Endothelial cell of umbilical vein (primary cell): ENCODE measurements at regions not wholly inside any gene's neighbourhood (a gene's known extent, or its start where the extent isn't known, plus 50 kb on each side); places are given as distances from the start of the nearest gene placed in this dataset.

Experiments
- BruUV-seq: library from RNA; stranded (reverse); fragments of 400-500 nt; replicated peaks from 2 replicates; lab custom pipeline; 2021; lab: Mats Ljungman, UMichigan
- CTCF ChIA-PET: fragments of 300-600, 350-600 bp; sonication (Branson Sonifier 250); formaldehyde crosslinking; loops from one replicate; lab custom pipeline; 2021; ENCODE audit warnings: antibody characterized with exemption, inconsistent platforms; lab: Charles Lee
- POLR2A ChIA-PET: fragments of 300-600, 350-600 bp; sonication (Branson Sonifier 250); formaldehyde crosslinking; loops from one replicate; lab custom pipeline; 2021; ENCODE audit warnings: antibody characterized with exemption, inconsistent platforms; lab: Charles Lee
- DNase-seq: peaks from one replicate; pipeline ENCODE4 v3.0.0-alpha.2; 2011; ENCODE audit warnings: low read depth, low spot score
- FAIRE-seq: peaks from 2 replicates; lab custom pipeline; 2011; peaks lifted over from hg19 to GRCh38; lab: Jason Lieb, UNC
- H2AFZ ChIP-seq: 2 replicates; pipeline ENCODE4 v1.6.0; 2012; ENCODE audit warnings: low read depth, low read length, control low read depth, inconsistent platforms
- H3K27ac ChIP-seq: 2 replicates; pipeline ENCODE4 v1.5.1; 2011; ENCODE audit warnings: low read depth, mild to moderate bottlenecking, control low read depth, low read length, moderate library complexity; ENCODE audit not compliant: insufficient read depth
- H3K27me3 ChIP-seq, 2 experiments: 2 replicates each; pipeline versions ENCODE4 v1.6.0 to v1.6.1; 2011; ENCODE audit warnings: low read length in 2 of 2, mixed read lengths in 1 of 2; ENCODE audit not compliant: control insufficient read depth in 2 of 2, insufficient read depth in 2 of 2
- H3K36me3 ChIP-seq, 2 experiments: 2 replicates in 1 of 2; 3 replicates in 1 of 2; pipeline ENCODE4 v1.5.1; 2011; ENCODE audit warnings: low read length in 2 of 2, mild to moderate bottlenecking in 1 of 2, moderate library complexity in 1 of 2; ENCODE audit not compliant: control insufficient read depth in 2 of 2, insufficient read depth in 2 of 2; ENCODE audit errors: extremely low read depth in 1 of 2
- H3K4me1 ChIP-seq: 3 replicates; pipeline ENCODE4 v1.5.1; 2011; ENCODE audit warnings: mild to moderate bottlenecking, low read length; ENCODE audit not compliant: control insufficient read depth, insufficient read depth; ENCODE audit errors: extremely low read depth
- H3K4me2 ChIP-seq: 2 replicates; pipeline ENCODE4 v1.6.1; 2011; ENCODE audit warnings: low read length, control low read depth, mixed read lengths; ENCODE audit not compliant: insufficient read depth
- H3K4me3 ChIP-seq, 3 experiments: fragments of 200-600 bp in 1 of 3; sonication (generic), shearing (Covaris generic) in 1 of 3; replicated peaks in 1 of 3; 2 replicates each; pipeline ENCODE4 v1.5.1; 2011 to 2016; ENCODE audit warnings: control low read depth in 3 of 3, low read length in 3 of 3, mild to moderate bottlenecking in 2 of 3, inconsistent platforms in 1 of 3, low read depth in 1 of 3, moderate library complexity in 1 of 3; ENCODE audit not compliant: insufficient read depth in 1 of 3
- H3K79me2 ChIP-seq: 2 replicates; pipeline ENCODE4 v1.6.0; 2012; ENCODE audit warnings: low read length, inconsistent platforms; ENCODE audit not compliant: control insufficient read depth, insufficient read depth
- H3K9ac ChIP-seq: replicated peaks from 2 replicates; pipeline ENCODE3; 2011; ENCODE audit warnings: low read length, control low read depth; ENCODE audit not compliant: insufficient read depth; ENCODE audit errors: extremely low read depth
- H3K9me1 ChIP-seq: replicated peaks from 3 replicates; pipeline ENCODE4 v1.6.0; 2011; ENCODE audit warnings: mild to moderate bottlenecking, low read length; ENCODE audit not compliant: control insufficient read depth, insufficient read depth; ENCODE audit errors: extremely low read depth
- H3K9me3 ChIP-seq: replicated peaks from 2 replicates; pipeline ENCODE4 v1.5.1; 2012; ENCODE audit warnings: low read length, inconsistent platforms; ENCODE audit not compliant: control insufficient read depth, insufficient read depth
- H4K20me1 ChIP-seq: replicated peaks from 2 replicates; pipeline ENCODE3; 2011; ENCODE audit warnings: mild to moderate bottlenecking, low read length; ENCODE audit not compliant: control insufficient read depth, insufficient read depth; ENCODE audit errors: extremely low read depth
- CTCF ChIP-seq, 2 donors: IDR thresholded peaks; 1 replicate in 1 of 2; 2 replicates in 1 of 2; pipeline ENCODE4 v1.5.1; 2011; ENCODE audit warnings: low read length in 2 of 2, mild to moderate bottlenecking in 2 of 2, moderate library complexity in 2 of 2, control low read depth in 1 of 2, inconsistent platforms in 1 of 2, low read depth in 1 of 2; ENCODE audit not compliant: insufficient read depth in 1 of 2; ENCODE audit errors: extremely low read depth in 1 of 2
- EZH2 ChIP-seq: IDR thresholded peaks from 2 replicates; pipeline ENCODE4 v1.6.1; 2012; ENCODE audit warnings: borderline replicate concordance, low read depth, mild to moderate bottlenecking, moderate library complexity, low read length, inconsistent platforms; ENCODE audit not compliant: severe bottlenecking
- FOS ChIP-seq: IDR thresholded peaks from 2 replicates; pipeline ENCODE4 v1.6.1; 2011; ENCODE audit warnings: mild to moderate bottlenecking, low read length, moderate library complexity, borderline replicate concordance; ENCODE audit not compliant: insufficient read depth
- GATA2 ChIP-seq: IDR thresholded peaks from 2 replicates; pipeline ENCODE4 v1.7.0; 2011; ENCODE audit warnings: low read depth, mild to moderate bottlenecking, moderate library complexity, mixed read lengths, low read length; ENCODE audit not compliant: insufficient read length, insufficient read depth
- JUN ChIP-seq: IDR thresholded peaks from 2 replicates; pipeline ENCODE4 v1.6.1; 2011; ENCODE audit warnings: borderline replicate concordance, low read depth; ENCODE audit not compliant: insufficient read length, insufficient read depth
- MAX ChIP-seq: IDR thresholded peaks from 2 replicates; pipeline ENCODE4 v1.6.1; 2011; ENCODE audit not compliant: insufficient read depth, insufficient read length
- MYC ChIP-seq: IDR thresholded peaks from one replicate; pipeline ENCODE4 v1.6.1; 2011; ENCODE audit warnings: mild to moderate bottlenecking, low read depth, low read length
- POLR2A ChIP-seq: IDR thresholded peaks from 2 replicates; pipeline ENCODE4 v1.6.1; 2012; ENCODE audit warnings: low read depth, mild to moderate bottlenecking, control low read depth, low read length
- POLR2AphosphoS5 ChIP-seq: IDR thresholded peaks from 2 replicates; pipeline ENCODE4 v1.6.1; 2012; ENCODE audit warnings: low read depth, mild to moderate bottlenecking, control low read depth, low read length, moderate library complexity; ENCODE audit not compliant: insufficient read depth
- dilution Hi-C: fragments of 300-500 bp; cut with MboI; formaldehyde crosslinking; loops from one replicate; pipeline ENCODE4 v1.15.0; 2019; ENCODE audit warnings: low sequenced_read_pairs; ENCODE audit not compliant: extremely low pct_ligation_motif_present
- intact Hi-C: fragments of 100-400 bp; cut with micrococcal nuclease; formaldehyde crosslinking; loops from one replicate; pipeline ENCODE4 v1.10.0; 2022

- Histone ChIP-seq H3K36me3 (no peaks in the 10 kb centered on the region), H3K4me3 (no peak overlapping the region), H3K79me2 (no peaks in the 10 kb centered on the region), H4K20me1 (no peaks in the 10 kb centered on the region), H3K27me3 (no peaks in the 10 kb centered on the region), H2AFZ (no peak overlapping the region), H3K9me1 (no peaks in the 10 kb centered on the region), H3K4me2 (no peak overlapping the region), H3K4me1 (no peaks in the 10 kb centered on the region), H3K9me3 (no peaks in the 10 kb centered on the region), H3K27ac (no peak overlapping the region), H3K9ac (no peak overlapping the region)
- DNase-seq (no peak), FAIRE-seq (no peak)
- intact Hi-C loops (no loop called here), dilution Hi-C loops (no loop called here)
- ChIA-PET CTCF (interaction anchor here (0.8 kb wide), 1 partner anchor 12 kb away, joined by 3 read pairs; no protein-coding TSS in a partner anchor), POLR2A (no interaction called here)
- BruUV-seq: no TSS peak
- no peak for TF ChIP-seq POLR2AphosphoS5
- no peak for TF ChIP-seq GATA2
- TF ChIP-seq JUN: no peak
- no peak for TF ChIP-seq MYC
- TF ChIP-seq POLR2A: no peak
- no peak for TF ChIP-seq EZH2
- no peak for TF ChIP-seq CTCF (IDR thresholded peaks at IDR 0.05; ENCODE audit: extremely low read depth in 1 of 2, insufficient read depth in 1 of 2, low read depth in 1 of 2, low read length in 2 of 2)
- TF ChIP-seq FOS: no peak
- no peak for TF ChIP-seq MAX
Measured at GRCh38 chr12:20057398-20057797, 310.9 kb upstream of the PDE3A start.
